ENCODE measurements at regions not wholly inside any gene's neighbourhood (a gene's known extent, or its start where the extent isn't known, plus 50 kb on each side); places are given as distances from the start of the nearest gene placed in this dataset.

- H3K4me3 ChIP-seq (ENCODE audit: low read depth, low read length): no peak overlapping the region
- no peak overlapping the region for H2AK5ac ChIP-seq (ENCODE audit: low read length)
- H3K14ac ChIP-seq (ENCODE audit: low read length): no peak overlapping the region
- H4K91ac ChIP-seq (ENCODE audit: low read depth, low read length): peak overlapping the region; percentile 84
- peak overlapping the region; percentile 64 for H3K27ac ChIP-seq (ENCODE audit: low read depth, low read length)
- H3K4me2 ChIP-seq (ENCODE audit: low read length): no peak overlapping the region
- no peak overlapping the region for H3K4ac ChIP-seq (ENCODE audit: low read depth, low read length)
- H2BK12ac ChIP-seq (ENCODE audit: low read length): peak overlapping the region; percentile 82
- peaks cover 9% of the 10 kb centered on the region for H3K79me1 ChIP-seq (ENCODE audit: low read length)
- H4K12ac ChIP-seq (ENCODE audit: low read depth, low read length): no peak overlapping the region
- peaks cover 2 to 12% of the 10 kb centered on the region in 2 experiments for H3K4me1 ChIP-seq (ENCODE audit: control insufficient read depth in 1 of 2, insufficient read depth in 2 of 2, low read length in 2 of 2)
- H2AFZ ChIP-seq (ENCODE audit: insufficient read depth, low read length, poor library complexity): no peak overlapping the region
- peak overlapping the region; percentile 59 for H3K18ac ChIP-seq (ENCODE audit: low read length)
- peak overlapping the region; percentile 47 for H2BK120ac ChIP-seq (ENCODE audit: insufficient read depth, low read length, poor library complexity)
- H3K36me3 ChIP-seq (ENCODE audit: control insufficient read depth in 1 of 2, insufficient read depth in 2 of 2, low read length in 2 of 2): no peaks in the 10 kb centered on the region
- H3K9me3 ChIP-seq (ENCODE audit: insufficient read depth, low read depth, low read length): no peaks in the 10 kb centered on the region
- H3K23ac ChIP-seq (ENCODE audit: low read length): no peak overlapping the region
- H3K27me3 ChIP-seq (ENCODE audit: insufficient read depth, low read length): no peaks in the 10 kb centered on the region
- peak overlapping the region; percentile 50 for H2BK5ac ChIP-seq (ENCODE audit: low read depth, low read length, poor library complexity)
- WGBS (ENCODE audit: extremely low coverage, insufficient coverage, insufficient read length): no CpG with 5 or more reads among the region's 3 CpGs
- no peaks in the 10 kb centered on the region for H3K79me2 ChIP-seq (ENCODE audit: control insufficient read depth, insufficient read depth, low read length, poor library complexity)
- H3K9ac ChIP-seq (ENCODE audit: low read length): no peak overlapping the region
- H4K8ac ChIP-seq (ENCODE audit: low read depth, low read length): peak overlapping the region; percentile 74
- DNase-seq: no peak
Measured at GRCh38 chr7:106775975-106776607, 89.0 kb upstream of the PIK3CG start.

DNA sequence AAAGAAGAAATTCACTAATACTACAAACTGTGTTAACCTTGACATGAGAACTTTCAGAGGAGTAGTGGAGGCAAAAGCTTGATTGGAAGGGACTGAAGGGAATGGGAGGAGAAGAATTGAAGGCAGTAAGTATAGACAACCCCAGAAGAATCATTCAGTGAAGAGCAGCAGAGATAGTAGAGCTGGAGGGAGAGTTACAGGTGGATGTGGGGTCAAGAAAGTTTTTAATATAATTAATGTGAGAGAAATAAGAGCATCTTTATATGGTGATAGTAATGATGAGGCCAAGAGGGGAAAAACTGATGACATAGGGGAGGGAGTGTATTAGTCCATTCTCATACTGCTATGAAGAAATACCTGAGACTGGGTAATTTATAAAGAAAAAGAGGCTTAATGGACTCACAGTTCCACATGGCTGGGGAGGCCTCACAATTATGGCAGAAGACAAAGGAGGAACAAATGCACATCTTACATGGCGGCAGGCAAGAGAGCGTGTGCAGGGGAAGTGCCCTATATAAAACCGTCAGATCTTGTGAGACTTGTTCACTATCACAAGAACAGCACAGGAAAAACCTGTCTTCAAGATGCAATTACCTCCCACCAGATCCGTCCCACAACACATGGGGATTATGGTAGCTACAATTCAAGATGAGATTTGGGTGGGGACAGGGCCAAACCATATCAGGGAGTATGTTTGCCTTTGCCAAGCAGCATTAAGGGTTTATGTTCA is 88.3 kb upstream of the PIK3CG start:
- no peaks in the 10 kb centered on the region for H3K36me3 ChIP-seq (ENCODE audit: control insufficient read depth in 1 of 2, insufficient read depth in 2 of 2, low read length in 2 of 2)
- H2BK120ac ChIP-seq (ENCODE audit: insufficient read depth, low read length, poor library complexity): no peak overlapping the region
- H3K4me3 ChIP-seq (ENCODE audit: low read depth, low read length): no peak overlapping the region
- H3K9me3 ChIP-seq (ENCODE audit: insufficient read depth, low read depth, low read length): no peaks in the 10 kb centered on the region
- H3K79me1 ChIP-seq (ENCODE audit: low read length): peaks cover 9% of the 10 kb centered on the region
- no peaks in the 10 kb centered on the region for H3K79me2 ChIP-seq (ENCODE audit: control insufficient read depth, insufficient read depth, low read length, poor library complexity)
- no peak overlapping the region for H4K91ac ChIP-seq (ENCODE audit: low read depth, low read length)
- H4K8ac ChIP-seq (ENCODE audit: low read depth, low read length): no peak overlapping the region
- H3K4me1 ChIP-seq (ENCODE audit: control insufficient read depth in 1 of 2, insufficient read depth in 2 of 2, low read length in 2 of 2): peaks cover 2 to 12% of the 10 kb centered on the region in 2 experiments
- no peak overlapping the region for H3K4ac ChIP-seq (ENCODE audit: low read depth, low read length)
- no peak overlapping the region for H2BK5ac ChIP-seq (ENCODE audit: low read depth, low read length, poor library complexity)
- no peak overlapping the region for H4K12ac ChIP-seq (ENCODE audit: low read depth, low read length)
- no peak overlapping the region for H2BK12ac ChIP-seq (ENCODE audit: low read length)
- H2AK5ac ChIP-seq (ENCODE audit: low read length): no peak overlapping the region
- H3K27me3 ChIP-seq (ENCODE audit: insufficient read depth, low read length): no peaks in the 10 kb centered on the region
- WGBS (ENCODE audit: extremely low coverage, insufficient coverage, insufficient read length): no CpG with 5 or more reads among the region's 4 CpGs
- H3K23ac ChIP-seq (ENCODE audit: low read length): no peak overlapping the region
- DNase-seq: no peak
- no peak overlapping the region for H3K14ac ChIP-seq (ENCODE audit: low read length)
- H2AFZ ChIP-seq (ENCODE audit: insufficient read depth, low read length, poor library complexity): no peak overlapping the region
- H3K18ac ChIP-seq (ENCODE audit: low read length): no peak overlapping the region
- H3K4me2 ChIP-seq (ENCODE audit: low read length): no peak overlapping the region
- H3K27ac ChIP-seq (ENCODE audit: low read depth, low read length): no peak overlapping the region
- H3K9ac ChIP-seq (ENCODE audit: low read length): no peak overlapping the region

- Histone ChIP-seq H3K18ac (ENCODE audit: low read length) (no peak overlapping the region), H4K91ac (ENCODE audit: low read depth, low read length) (no peak overlapping the region), H3K79me2 (ENCODE audit: control insufficient read depth, insufficient read depth, low read length, poor library complexity) (no peaks in the 10 kb centered on the region), H3K4me1 (ENCODE audit: control insufficient read depth in 1 of 2, insufficient read depth in 2 of 2, low read length in 2 of 2) (peaks cover 2 to 12% of the 10 kb centered on the region in 2 experiments), H3K9ac (ENCODE audit: low read length) (no peak overlapping the region), H3K4ac (ENCODE audit: low read depth, low read length) (no peak overlapping the region), H3K4me3 (ENCODE audit: low read depth, low read length) (no peak overlapping the region), H4K8ac (ENCODE audit: low read depth, low read length) (no peak overlapping the region), H2BK120ac (ENCODE audit: insufficient read depth, low read length, poor library complexity) (no peak overlapping the region), H2AFZ (ENCODE audit: insufficient read depth, low read length, poor library complexity) (no peak overlapping the region), H3K27ac (ENCODE audit: low read depth, low read length) (no peak overlapping the region), H3K23ac (ENCODE audit: low read length) (no peak overlapping the region), H2BK5ac (ENCODE audit: low read depth, low read length, poor library complexity) (no peak overlapping the region), H2BK12ac (ENCODE audit: low read length) (no peak overlapping the region), H3K79me1 (ENCODE audit: low read length) (peaks cover 9% of the 10 kb centered on the region), H4K12ac (ENCODE audit: low read depth, low read length) (no peak overlapping the region), H3K36me3 (ENCODE audit: control insufficient read depth in 1 of 2, insufficient read depth in 2 of 2, low read length in 2 of 2) (no peaks in the 10 kb centered on the region), H3K27me3 (ENCODE audit: insufficient read depth, low read length) (no peaks in the 10 kb centered on the region), H3K9me3 (ENCODE audit: insufficient read depth, low read depth, low read length) (no peaks in the 10 kb centered on the region), H3K14ac (ENCODE audit: low read length) (no peak overlapping the region), H2AK5ac (ENCODE audit: low read length) (no peak overlapping the region), H3K4me2 (ENCODE audit: low read length) (no peak overlapping the region)
- no CpG with 5 or more reads among the region's 7 CpGs for WGBS (ENCODE audit: extremely low coverage, insufficient coverage, insufficient read length)
- no peak for DNase-seq
Measured at GRCh38 chr7:106777674-106778299, 87.3 kb upstream of the PIK3CG start.

DNA sequence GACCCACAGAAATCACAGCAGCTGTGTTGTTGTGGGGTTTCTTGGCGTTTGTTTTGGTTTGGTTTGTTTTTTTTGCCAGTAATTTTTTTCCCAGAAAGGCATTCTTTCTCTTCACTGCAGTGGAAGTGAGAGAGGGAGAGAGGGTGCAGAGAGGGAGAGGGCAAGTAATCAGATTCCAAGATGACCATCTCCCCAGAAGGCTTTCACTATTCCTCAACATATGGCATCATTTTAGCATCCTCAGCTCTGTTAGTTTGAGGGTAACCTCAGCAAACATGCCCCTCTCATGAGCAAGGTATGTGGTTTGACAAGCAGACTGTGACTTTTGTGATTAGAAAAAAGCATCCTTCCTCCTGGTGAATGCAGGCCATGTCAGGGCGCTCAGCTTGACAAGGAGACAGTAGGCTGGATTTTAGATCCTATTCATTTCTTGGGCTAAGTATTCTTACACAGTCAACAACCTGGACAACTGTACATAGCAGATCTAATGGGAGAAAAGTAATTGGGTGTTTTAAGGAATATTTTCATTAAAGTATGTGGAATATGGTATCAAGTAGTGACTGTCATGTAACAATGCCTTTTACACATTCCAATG is 86.3 kb upstream of the PIK3CG start:
- no peaks in the 10 kb centered on the region for H3K9me3 ChIP-seq (ENCODE audit: insufficient read depth, low read depth, low read length)
- no peak overlapping the region for H2BK12ac ChIP-seq (ENCODE audit: low read length)
- no peak overlapping the region for H2AK5ac ChIP-seq (ENCODE audit: low read length)
- H3K9ac ChIP-seq (ENCODE audit: low read length): no peak overlapping the region
- H3K27ac ChIP-seq (ENCODE audit: low read depth, low read length): no peak overlapping the region
- H2BK120ac ChIP-seq (ENCODE audit: insufficient read depth, low read length, poor library complexity): no peak overlapping the region
- no peak overlapping the region for H2BK5ac ChIP-seq (ENCODE audit: low read depth, low read length, poor library complexity)
- whole genome bisulfite sequencing (ENCODE audit: extremely low coverage, insufficient coverage, insufficient read length): no CpG with 5 or more reads among the region's 2 CpGs
- H2AFZ ChIP-seq (ENCODE audit: insufficient read depth, low read length, poor library complexity): no peak overlapping the region
- no peaks in the 10 kb centered on the region for H3K27me3 ChIP-seq (ENCODE audit: insufficient read depth, low read length)
- peaks cover 9% of the 10 kb centered on the region for H3K79me1 ChIP-seq (ENCODE audit: low read length)
- H3K4me2 ChIP-seq (ENCODE audit: low read length): no peak overlapping the region
- no peaks in the 10 kb centered on the region for H3K36me3 ChIP-seq (ENCODE audit: control insufficient read depth in 1 of 2, insufficient read depth in 2 of 2, low read length in 2 of 2)
- no peak overlapping the region for H4K91ac ChIP-seq (ENCODE audit: low read depth, low read length)
- H3K4ac ChIP-seq (ENCODE audit: low read depth, low read length): no peak overlapping the region
- H3K4me1 ChIP-seq (ENCODE audit: control insufficient read depth in 1 of 2, insufficient read depth in 2 of 2, low read length in 2 of 2): peaks cover 0 to 10% of the 10 kb centered on the region in 2 experiments
- H3K14ac ChIP-seq (ENCODE audit: low read length): no peak overlapping the region
- peak in 1 of 2 donors; percentile 18 for DNase-seq
- H3K4me3 ChIP-seq (ENCODE audit: low read depth, low read length): no peak overlapping the region
- no peak overlapping the region for H4K12ac ChIP-seq (ENCODE audit: low read depth, low read length)
- H3K23ac ChIP-seq (ENCODE audit: low read length): no peak overlapping the region
- no peak overlapping the region for H4K8ac ChIP-seq (ENCODE audit: low read depth, low read length)
- no peaks in the 10 kb centered on the region for H3K79me2 ChIP-seq (ENCODE audit: control insufficient read depth, insufficient read depth, low read length, poor library complexity)
- H3K18ac ChIP-seq (ENCODE audit: low read length): no peak overlapping the region
